CD1c-positive myeloid dendritic cell (primary cell): ENCODE measurements at regions not wholly inside any gene's neighbourhood (a gene's known extent, or its start where the extent isn't known, plus 50 kb on each side); places are given as distances from the start of the nearest gene placed in this dataset.
"Not testable (repeated sequence)": the region's sequence is repeated elsewhere in the genome, so short reads cannot be mapped to it uniquely, and the experiment has no call there.

Experiments
- DNase-seq: peaks from one replicate; pipeline ENCODE4 v3.0.0-alpha.2; 2016; ENCODE audit errors: extremely low spot score

DNA sequence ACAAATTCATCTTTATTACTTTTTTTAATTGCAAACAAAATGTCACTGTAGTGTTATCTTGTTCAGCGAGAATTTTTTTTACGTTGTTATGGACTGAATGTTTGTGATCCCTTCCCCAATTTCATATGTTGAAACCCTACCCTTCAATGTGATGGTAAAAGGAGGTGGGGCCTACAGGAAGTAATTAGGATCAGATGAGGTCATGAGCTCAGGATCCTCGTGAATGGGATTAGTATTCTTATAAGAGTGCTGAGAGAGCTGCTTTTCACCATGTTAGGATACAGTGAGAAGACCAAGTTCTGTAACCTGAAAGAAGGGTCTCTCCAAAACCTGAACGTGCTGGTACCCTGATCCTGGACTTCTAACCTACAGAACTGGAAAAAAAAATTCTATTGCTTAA is 646.0 kb upstream of the TMPRSS15 start:
- no peak for DNase-seq

DNA sequence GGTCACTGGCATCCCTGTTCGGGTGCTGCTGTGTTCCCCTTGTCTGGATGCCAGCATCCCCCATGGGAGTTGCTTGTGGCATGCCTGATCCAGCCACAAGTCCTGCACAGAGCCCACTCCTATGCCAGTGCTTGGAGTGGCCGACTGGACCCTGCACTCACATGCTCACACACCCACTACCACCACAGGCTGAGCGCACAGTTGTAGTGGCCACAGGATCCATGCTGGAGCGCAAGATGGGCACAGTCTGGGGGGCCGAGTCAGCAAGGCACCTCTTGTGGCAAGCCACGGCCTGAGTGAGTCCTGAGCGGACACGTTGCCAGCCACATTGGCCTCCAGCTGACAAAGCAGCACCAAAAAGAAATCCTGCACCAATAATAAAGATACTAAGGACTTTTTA is 661.6 kb upstream of the TMPRSS15 start:
- no peak for DNase-seq

DNA sequence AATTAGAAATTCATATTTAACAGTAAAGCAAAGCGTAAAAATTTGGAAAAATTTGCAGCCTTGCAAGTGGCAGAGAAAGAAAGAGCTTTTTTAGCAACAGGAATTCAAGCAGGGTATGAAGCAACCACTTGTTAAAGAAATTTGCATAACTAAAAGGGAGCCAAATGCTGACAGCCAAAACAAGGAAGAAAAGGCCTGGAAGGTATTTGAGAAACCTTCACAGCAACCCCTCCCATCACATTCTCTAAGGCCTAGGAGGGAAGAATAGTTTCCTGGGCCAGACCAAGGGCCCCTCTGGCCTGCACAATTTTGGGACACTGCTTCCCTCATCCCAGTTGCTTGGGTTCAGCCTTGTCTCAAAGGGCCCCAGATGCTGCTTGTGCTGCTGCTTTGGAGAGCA is 672.4 kb upstream of the TMPRSS15 start:
- DNase-seq, result no peak

DNA sequence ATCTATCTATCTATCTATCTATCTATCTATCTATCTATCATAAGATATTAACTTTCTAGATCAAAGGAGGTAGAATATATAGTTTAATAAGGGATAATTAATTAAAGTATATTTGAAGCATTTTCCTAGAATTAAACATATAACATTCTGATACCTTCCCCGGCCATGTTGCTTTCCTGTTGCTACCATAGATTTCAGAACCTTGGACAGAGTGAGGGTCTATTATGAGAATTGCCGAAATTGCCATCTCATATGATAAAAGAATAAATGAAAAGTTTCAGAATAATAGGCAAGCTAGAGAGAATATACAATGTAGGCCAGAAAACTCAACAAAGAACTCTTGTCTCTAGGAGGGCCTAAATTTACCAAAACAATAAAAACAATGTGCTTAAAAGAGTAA is 706.1 kb upstream of the TMPRSS15 start:
- DNase-seq, result no peak

DNA sequence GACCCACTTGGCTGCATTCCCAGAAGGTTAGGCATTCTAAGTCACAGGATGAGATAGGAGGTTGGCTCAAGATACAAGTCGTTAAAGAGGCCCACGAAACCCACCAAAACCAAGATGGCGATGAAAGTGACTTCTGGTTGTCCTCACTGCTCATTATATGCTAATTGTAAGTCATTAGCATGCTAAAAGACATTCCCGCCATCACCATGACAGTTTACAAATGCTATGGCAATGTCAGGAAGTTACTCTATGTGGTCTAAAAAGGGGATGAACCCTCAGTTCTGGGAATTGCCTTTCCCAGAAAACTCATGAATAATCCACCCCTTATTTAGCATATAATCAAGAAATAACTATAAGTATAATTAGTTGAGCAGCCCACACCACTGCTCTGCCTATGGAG is 715.7 kb upstream of the TMPRSS15 start:
- not testable (repeated sequence) for DNase-seq

DNA sequence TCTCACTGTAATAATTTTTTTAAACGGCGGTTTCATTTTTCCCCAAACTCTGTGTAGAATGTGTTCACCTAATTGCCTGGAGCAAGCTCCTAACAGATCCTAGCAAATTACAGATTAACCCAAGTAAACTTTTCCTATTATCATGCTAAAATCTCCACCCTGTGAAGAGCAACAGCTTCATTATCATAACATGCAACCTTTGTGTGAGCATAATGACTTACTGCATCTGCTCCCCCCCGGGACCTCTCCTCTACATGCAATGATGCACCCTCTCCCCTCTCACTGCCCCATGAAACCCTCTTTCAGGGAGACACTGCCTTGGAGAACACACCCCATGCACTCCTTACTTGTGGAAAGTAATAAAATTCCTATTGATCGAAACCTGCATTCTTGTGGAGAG is 717.0 kb upstream of the TMPRSS15 start:
- no peak for DNase-seq

DNA sequence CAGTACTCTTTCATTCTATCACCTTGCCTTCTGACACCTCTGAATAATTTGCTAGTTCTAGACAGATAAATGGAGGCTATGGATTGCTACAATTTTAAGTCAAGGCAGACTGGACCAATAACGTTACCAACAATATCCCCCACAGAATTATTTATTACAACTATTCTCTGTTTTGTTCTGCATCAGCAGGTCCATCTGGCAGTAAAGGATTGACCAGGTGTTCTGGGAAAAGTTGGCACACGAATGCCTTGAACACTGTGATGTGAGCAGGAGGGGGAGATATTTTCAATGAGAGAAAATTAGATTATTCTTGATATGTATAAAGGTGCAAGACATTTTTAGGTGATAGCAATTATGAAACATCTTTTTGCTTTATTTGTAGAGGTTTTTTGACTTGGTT is 718.8 kb upstream of the TMPRSS15 start:
- no peak for DNase-seq

DNA sequence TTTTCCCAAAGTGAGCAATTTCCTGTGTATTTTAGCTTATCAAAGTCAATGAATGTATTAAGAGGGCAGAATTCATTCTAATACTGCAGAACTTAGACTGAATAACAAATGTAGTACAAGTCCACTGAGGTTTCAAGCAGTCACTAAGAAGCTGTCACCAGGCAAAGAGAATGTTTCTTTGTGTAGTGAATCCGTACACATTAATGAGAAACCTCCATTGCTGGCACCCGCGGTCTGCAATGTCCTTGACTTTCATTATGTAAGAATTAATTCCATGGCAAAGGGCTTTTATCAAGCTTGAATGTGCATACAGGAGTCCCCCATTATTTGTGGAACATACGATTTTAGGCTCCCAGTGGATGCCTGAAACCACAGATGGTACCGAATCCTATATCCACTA is 719.5 kb upstream of the TMPRSS15 start:
- no peak for DNase-seq

DNA sequence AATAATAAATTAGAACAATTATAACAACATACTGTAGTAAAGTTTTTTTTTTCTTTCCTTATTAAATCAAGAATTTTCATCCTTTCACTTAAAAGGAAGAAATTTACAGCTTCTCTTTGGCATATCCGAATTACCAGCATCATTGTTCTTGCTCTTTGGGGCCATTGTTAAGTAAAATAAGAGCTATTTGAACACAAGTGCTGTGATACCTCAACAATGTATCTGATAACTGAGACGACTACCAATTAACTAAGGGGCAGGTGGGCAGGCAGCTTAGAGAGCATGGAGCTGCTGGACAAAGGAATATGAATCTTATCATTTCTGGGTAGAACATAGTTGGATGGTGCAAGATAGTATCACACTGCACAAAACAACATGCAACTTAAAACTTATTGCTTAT is 719.9 kb upstream of the TMPRSS15 start:
- DNase-seq, result no peak

DNA sequence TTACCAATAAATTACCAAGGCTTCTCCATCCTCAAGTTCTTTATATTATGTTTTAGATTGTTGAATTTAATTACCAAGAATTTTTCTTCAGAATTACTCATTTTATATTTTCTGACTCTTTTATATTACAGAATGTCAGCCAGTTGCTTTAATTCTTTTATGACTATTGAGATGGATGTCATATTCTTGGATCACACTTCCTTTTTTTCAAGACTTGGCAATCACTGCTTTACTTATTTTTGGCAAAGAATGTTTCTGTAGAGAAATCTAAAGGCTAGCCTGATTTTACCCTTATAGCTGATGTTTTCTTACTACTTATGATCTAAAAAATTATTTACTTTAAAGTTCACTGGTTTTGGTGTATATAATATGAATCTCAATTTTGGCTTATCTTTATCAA is 721.1 kb upstream of the TMPRSS15 start:
- no peak for DNase-seq

DNA sequence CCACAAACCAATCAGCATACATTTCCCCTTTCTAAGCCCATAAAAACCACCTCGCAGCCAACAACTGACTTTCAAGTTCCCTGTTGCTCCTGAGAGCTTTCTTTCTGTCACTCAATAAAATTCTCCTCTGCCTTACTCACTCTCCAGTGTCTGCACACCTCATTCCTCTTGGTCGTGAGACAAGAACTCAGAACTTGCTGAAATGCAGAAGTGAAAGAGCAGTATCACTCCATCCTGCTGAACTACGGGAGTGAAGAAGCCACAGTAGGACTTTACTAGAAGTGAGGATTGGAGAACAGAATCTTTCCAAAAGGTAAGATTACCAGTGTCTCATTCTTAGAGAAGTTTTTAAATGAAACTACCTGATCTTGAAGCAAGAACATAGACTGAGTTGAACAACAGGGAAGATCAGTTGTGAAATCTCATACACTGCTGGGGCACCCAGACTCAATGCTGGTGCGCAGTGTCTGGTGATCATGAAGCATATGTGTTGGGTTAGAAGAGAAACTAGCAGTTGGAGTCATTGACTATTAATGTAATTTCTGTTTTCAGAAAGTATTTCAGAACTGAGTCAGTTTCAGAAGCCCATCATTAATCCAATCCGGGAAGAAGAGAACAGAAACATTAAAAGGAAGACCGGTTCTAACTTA is 726.9 kb upstream of the TMPRSS15 start:
- DNase-seq, result no peak

DNA sequence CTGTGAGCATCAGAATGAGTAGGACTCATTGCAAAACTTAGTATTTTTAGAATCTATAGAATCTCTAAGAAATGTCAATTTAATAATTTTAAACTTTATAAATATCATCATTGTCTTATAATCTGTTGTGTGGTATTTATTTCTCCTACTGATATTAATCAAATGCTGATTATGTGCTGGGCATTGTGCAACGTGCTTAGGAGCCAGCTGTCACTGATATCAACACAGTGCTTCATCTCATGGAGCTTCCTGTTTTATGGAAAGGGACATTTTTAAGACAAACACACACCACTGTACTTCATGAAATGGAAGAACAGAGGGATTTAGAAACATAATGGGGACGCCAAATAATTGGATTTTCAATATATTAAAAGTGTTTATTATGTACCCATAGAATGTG is 737.9 kb upstream of the TMPRSS15 start:
- DNase-seq, result no peak

DNA sequence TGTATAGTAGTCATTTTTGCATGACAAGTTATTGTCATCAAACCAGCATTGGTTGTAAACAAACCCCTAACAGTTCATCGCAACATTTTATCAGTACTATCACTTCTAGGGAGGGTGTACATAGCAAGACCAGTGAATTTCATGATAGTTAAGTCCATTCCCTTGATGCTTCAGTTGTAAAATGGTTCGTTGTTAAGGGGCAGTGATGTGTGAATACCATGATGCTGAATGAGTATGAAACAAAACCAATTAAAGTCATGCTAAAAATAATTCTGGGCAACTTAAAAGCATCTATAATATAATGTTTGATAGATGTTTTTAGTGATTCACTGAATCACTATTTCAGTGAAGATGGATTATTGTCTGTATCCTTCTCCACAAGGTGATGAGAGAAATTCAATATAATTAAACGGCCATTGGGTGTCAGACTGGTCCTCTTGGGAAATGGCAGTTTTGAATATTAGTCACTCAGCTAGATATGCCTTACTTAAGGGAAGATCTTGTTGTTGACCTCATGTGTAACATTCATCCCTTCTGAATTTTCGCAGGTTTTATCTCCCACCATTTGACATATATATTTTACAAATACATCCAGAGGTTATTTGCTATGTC is 742.2 kb upstream of the TMPRSS15 start:
- no peak for DNase-seq

DNA sequence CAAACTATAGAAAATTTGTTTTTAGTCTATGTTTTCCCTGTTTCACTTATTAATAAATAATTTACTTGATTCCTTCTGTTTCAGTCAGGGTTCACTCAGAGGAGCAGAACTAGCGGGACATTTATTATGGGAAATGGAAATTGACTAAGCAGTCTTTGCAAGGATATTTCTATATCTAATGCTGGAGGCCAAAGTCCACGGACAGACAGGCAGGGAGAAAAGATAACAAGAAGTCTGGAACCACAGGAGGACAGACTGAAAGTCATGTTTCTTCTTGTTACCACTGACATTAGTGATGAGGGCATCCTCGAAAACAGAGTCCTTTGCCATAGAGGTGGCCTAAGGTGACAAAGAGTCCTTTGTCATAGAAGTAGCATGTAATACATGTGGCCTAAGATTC is 744.5 kb upstream of the TMPRSS15 start:
- no peak for DNase-seq

DNA sequence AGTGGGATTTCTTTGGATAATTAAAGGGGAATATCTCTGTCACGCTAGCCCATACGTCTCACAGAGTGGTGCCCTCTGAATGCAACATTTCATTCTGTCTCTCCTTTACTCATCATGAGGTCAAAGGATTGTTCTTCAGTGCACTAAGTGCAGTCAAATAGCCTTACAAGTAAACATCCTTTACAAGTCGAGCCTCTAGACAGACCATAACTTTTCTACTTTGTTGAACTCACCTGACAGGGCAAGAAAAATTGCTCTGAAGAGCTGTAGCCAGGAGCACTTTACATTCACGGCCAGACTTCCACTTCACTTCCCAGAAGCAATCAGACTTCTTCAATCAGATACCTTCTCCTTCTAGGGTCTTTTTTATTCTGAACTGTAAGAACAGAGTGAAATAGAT is 768.0 kb upstream of the TMPRSS15 start:
- DNase-seq, result no peak

DNA sequence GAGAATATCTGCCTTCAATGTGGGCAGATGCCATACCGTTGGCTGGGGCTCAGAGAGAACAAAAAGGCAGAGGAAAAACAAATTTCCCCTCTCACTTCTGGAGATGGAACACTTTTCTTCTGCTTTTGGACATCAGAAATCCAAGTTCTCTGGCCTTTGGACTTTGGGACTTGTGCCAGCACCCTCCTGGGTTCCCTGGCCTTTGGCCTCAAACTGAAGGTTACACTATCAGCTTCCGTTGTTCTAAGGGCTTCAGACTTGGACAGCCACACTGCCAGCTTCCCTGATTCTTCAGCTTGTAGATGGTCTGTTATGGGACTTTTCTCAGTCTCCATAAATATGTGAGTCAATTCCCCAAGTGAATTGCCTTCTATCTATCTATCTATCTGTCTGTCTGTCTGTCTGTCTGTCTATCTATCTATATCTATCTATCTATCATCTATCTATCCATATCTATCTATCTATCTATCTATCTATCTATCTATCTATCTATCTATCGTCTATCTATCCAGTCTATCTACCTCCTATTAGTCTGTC is 778.1 kb upstream of the TMPRSS15 start:
- no peak for DNase-seq

DNA sequence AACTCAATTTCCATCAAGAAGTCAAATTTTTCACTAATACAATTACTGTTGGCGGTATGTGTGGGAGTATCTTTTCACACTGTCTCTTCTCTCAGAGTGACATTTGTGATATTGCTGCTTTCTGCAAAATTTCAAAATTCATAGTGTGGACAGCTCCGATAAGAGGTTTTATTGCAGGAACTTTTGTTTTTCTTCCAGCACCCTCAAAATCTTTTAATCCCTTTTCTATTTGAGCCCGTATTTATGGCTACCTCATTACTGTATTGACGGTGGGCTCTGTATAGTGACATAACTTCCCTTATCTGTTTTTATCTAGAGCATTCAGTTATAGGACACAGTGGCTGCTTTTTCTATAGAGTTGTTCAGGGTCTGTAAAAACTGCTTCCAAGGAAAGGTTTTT is 794.4 kb upstream of the TMPRSS15 start:
- DNase-seq, result no peak

DNA sequence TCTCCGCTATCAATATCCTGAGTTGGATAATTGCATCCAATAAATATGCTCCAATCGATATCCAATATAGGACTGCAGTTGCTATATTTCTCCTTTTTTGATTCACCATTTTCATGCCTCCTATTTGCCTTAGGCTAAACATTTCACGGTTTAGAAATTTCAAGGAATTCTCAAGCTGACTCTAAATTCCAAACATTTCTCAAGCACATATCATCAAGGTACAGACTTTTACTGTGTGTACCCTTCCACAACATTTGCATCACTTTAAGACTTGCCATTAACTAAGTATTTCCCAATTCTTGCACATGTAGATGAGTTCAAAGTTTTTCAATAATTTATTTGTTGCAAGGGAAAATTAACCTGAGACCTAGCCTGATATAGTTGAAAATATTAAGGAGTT is 795.2 kb upstream of the TMPRSS15 start:
- DNase-seq, result no peak

DNA sequence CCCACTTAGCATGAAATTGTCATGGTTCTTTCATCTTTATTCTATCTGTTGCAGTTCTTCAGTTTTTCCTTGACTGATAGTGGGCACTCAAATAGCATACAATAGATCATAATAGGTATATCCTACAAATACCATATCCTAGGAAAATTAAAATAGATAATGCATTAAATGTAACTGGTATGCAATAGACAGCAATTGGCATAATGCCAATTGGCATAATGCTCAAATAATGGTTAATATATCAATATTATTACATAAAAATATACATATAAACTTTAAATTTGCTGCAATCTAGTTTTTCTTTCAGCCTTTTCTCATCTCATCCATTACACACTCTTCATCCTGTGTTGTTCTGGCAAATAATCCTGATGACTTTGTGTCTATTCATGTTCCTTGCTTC is 814.6 kb upstream of the TMPRSS15 start:
- no peak for DNase-seq

DNA sequence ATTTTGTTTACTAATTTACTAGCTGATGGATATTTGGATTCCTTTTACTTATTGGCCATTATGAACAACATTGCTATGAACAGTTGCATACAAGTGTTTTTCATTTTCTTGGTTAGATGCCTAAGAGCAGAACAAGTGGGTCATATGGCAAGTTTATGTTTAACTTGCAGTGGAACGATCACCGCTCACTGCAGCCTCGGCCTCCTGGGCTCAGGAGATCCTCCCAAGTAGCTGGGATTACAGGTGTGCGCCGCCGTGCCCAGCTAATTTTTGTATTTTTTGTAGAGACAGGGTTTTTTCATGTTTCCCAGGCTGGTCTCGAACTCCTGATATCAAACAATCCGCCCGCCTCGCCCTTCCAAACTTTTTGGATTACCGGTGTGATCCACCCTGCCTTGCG is 820.5 kb upstream of the TMPRSS15 start:
- DNase-seq, result no peak

DNA sequence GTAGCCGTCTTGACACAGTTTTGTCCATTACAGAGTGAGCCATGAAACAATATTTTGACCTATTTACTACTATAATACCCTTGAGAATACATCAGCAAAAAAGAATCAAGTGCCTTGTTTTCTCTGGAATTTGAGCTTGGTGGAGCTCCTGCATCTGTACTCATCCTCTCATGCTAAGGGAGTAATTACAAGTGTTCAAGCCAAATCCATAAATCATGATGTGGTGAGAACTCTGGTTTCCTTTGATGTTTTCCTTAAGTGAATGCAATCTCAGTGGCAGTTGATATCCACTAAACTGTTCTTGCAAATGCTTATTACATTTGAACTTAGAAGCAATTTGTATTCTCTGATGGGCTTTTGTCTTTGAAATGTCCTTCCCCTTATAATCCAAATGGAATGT is 824.6 kb upstream of the TMPRSS15 start:
- DNase-seq, result no peak

DNA sequence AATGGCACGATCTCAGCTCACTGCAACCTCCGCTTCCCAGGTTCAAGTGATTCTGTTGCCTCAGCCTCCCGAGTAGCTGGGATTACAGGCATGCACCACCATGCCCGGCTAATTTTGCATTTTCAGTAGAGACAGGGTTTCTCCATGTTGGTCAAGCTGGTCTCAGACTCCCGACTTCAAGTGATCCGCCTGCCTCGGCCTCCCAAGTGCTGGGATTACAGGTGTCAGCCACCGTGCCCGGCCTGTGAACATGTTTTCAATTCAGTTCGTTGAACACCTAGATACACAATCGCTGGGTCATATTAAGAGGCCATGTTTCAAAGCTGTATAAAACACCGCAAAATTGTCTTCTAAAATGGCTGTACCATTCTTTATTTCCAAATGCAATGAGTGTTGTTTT is 830.3 kb upstream of the TMPRSS15 start:
- not testable (repeated sequence) for DNase-seq

DNA sequence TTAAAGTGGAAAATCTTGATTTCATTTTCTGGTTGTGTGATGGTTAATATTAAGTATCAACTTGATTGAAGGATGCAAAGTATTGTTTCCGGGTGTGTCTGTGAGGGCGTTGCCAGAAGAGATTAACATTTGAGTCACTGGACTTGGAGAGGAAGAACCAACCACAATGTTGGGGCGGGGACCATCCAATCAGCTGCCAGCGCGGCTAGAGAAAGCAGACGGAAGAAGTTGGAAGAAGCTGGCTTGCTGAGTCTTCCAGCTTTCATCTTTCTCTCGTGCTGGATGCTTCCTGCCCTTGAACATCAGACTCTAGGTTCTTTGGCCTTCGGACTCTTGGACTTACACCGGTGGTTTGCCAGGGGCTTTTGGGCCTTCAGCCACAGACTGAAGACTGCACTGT is 832.6 kb upstream of the TMPRSS15 start:
- no peak for DNase-seq

DNA sequence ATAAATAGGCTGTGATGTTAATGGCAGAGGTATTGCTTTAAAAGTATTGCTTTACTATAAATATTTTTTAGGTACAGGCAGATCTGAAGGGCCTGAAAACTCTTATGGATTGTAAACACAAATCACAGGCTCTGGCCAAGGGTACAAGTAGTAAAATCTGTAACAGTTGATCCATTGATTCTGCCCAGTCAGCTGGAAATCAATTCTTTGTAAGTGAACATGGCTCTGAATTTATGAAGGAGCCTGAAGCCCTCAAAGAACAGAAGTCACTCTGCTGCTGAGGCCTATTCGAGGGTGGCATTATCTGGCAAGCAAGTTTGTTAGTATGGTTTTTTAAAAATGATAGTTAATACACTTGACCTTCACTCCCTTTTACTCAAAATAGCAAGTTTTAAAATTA is 834.0 kb upstream of the TMPRSS15 start:
- DNase-seq, result no peak
